MM.1S (cell line): ENCODE measurements at regions not wholly inside any gene's neighbourhood (a gene's known extent, or its start where the extent isn't known, plus 50 kb on each side); places are given as distances from the start of the nearest gene placed in this dataset.

Experiments
- CTCF ChIP-seq: fragments of 300-600 bp; sonication (generic); IDR thresholded peaks from 2 replicates; pipeline ENCODE4 v1.5.1; 2016; ENCODE audit warnings: antibody characterized with exemption, low read length, mixed read lengths
- EZH2 ChIP-seq: fragments of 300-600 bp; sonication (generic); optimal IDR thresholded peaks from 2 replicates; pipeline ENCODE3; 2017; ENCODE audit warnings: low read depth, mild to moderate bottlenecking, antibody characterized with exemption, low read length, mixed read lengths

- no peak for TF ChIP-seq CTCF
- no peak for TF ChIP-seq EZH2
These were observed 488.4 kb downstream of the PREX1 start for GRCh38 chr20:48339190-48339985.
